PC-3 (cell line): ENCODE measurements at regions not wholly inside any gene's neighbourhood (a gene's known extent, or its start where the extent isn't known, plus 50 kb on each side); places are given as distances from the start of the nearest gene placed in this dataset.

Experiments used
- ATAC-seq: fragments of 200-7000 bp; cut with Tn5 transposase; 2 replicates; pipeline ENCODE4 v1.9.1; 2020; ENCODE audit warnings: mild to moderate bottlenecking, moderate library complexity
- BruUV-seq: library from RNA; stranded (reverse); fragments of 400-500 nt; replicated peaks from 2 replicates; lab custom pipeline; 2021; lab: Mats Ljungman, UMichigan
- CTCF ChIA-PET: fragments of 300-600 bp; sonication (Branson Sonifier 250); formaldehyde crosslinking; loops from one replicate; lab custom pipeline; 2022; ENCODE audit warnings: antibody characterized with exemption; lab: Charles Lee
- POLR2A ChIA-PET: fragments of 300-600 bp; sonication (Branson Sonifier 250); formaldehyde crosslinking; loops from one replicate; lab custom pipeline; 2022; ENCODE audit warnings: antibody characterized with exemption; ENCODE audit not compliant: unreplicated experiment; lab: Charles Lee
- DNase-seq: peaks from one replicate; pipeline ENCODE4 v3.0.0-alpha.2; 2015
- H2AFZ ChIP-seq: fragments of 300-600 bp; sonication (generic); 2 replicates; pipeline ENCODE4 v1.6.0; 2016; ENCODE audit warnings: antibody characterized with exemption, low read length
- H3F3A ChIP-seq: fragments of 300-600 bp; sonication (generic); one replicate; pipeline ENCODE4 v1.6.0; 2017; ENCODE audit warnings: antibody characterized with exemption, low read length, control low read depth, mild to moderate bottlenecking; ENCODE audit not compliant: unreplicated experiment
- H3K27ac ChIP-seq: fragments of 300-600 bp; sonication (generic); 2 replicates; pipeline ENCODE4 v1.5.1; 2016; ENCODE audit warnings: mild to moderate bottlenecking, low read length
- H3K27me3 ChIP-seq: fragments of 300-600 bp; sonication (generic); 2 replicates; pipeline ENCODE4 v1.6.1; 2016; ENCODE audit warnings: low read length, mixed read lengths
- H3K36me3 ChIP-seq: fragments of 300-600 bp; sonication (generic); 2 replicates; pipeline ENCODE4 v1.6.1; 2016; ENCODE audit warnings: low read depth, mixed run types, low read length, mixed read lengths
- H3K4me1 ChIP-seq: fragments of 300-600 bp; sonication (generic); 2 replicates; pipeline ENCODE4 v1.5.1; 2016; ENCODE audit warnings: low read length; ENCODE audit not compliant: insufficient read depth
- H3K4me2 ChIP-seq: fragments of 300-600 bp; sonication (generic); 2 replicates; pipeline ENCODE4 v1.6.0; 2016; ENCODE audit warnings: low read length
- H3K4me3 ChIP-seq: fragments of 300-600 bp; sonication (generic); 2 replicates; pipeline ENCODE4 v1.5.1; 2016; ENCODE audit warnings: mild to moderate bottlenecking, low read length, mixed read lengths
- H3K79me2 ChIP-seq: fragments of 300-600 bp; sonication (generic); 2 replicates; pipeline ENCODE4 v1.6.1; 2017; ENCODE audit warnings: low read length, mixed read lengths
- H3K9ac ChIP-seq: fragments of 300-600 bp; sonication (generic); 2 replicates; pipeline ENCODE4 v1.6.0; 2016; ENCODE audit warnings: mild to moderate bottlenecking, low read length
- H3K9me2 ChIP-seq: fragments of 300-600 bp; sonication (generic); replicated peaks from 2 replicates; pipeline ENCODE4 v1.6.1; 2016; ENCODE audit warnings: mixed run types, low read length, mixed read lengths
- H3K9me3 ChIP-seq: fragments of 300-600 bp; sonication (generic); 2 replicates; pipeline ENCODE4 v1.6.1; 2016; ENCODE audit warnings: low read length, mixed read lengths
- H4K20me1 ChIP-seq: fragments of 300-600 bp; sonication (generic); 2 replicates; pipeline ENCODE4 v1.6.1; 2016; ENCODE audit warnings: low read length, mixed read lengths
- CTCF ChIP-seq: fragments of 300-600 bp; sonication (generic); conservative IDR thresholded peaks from 2 replicates; pipeline ENCODE4 v1.5.1; 2017; ENCODE audit warnings: antibody characterized with exemption, low read depth, mild to moderate bottlenecking, low read length
- EZH2 ChIP-seq: fragments of 300-600 bp; sonication (generic); IDR thresholded peaks from one replicate; pipeline ENCODE4 v1.6.1; 2017; ENCODE audit warnings: antibody characterized with exemption, mild to moderate bottlenecking, low read length; ENCODE audit not compliant: unreplicated experiment
- EZH2phosphoT487 ChIP-seq: fragments of 300-600 bp; sonication (generic); IDR thresholded peaks from 2 replicates; pipeline ENCODE4 v1.6.1; 2018; ENCODE audit warnings: mild to moderate bottlenecking, antibody characterized with exemption, low read length, borderline replicate concordance
- intact Hi-C: fragments of 100-400 bp; cut with micrococcal nuclease; formaldehyde crosslinking; loops from 2 replicates; pipeline ENCODE4 v1.9.0; 2023

GRCh38 chr3:189507856-189508255, 123.3 kb upstream of the TP63 start:
- intact Hi-C loops = no loop called here
- no peaks in the 10 kb centered on the region for H3K79me2 ChIP-seq
- no peaks in the 10 kb centered on the region for H3K27me3 ChIP-seq
- no peak overlapping the region for H3K4me2 ChIP-seq
- no peaks in the 10 kb centered on the region for H3F3A ChIP-seq
- no peak overlapping the region for H2AFZ ChIP-seq
- no peaks in the 10 kb centered on the region for H3K9me3 ChIP-seq
- no peaks in the 10 kb centered on the region for H3K9me2 ChIP-seq
- no peaks in the 10 kb centered on the region for H3K36me3 ChIP-seq
- BruUV-seq = no TSS peak
- H3K4me1 ChIP-seq = peaks cover 8% of the 10 kb centered on the region
- ATAC-seq = no peak
- CTCF ChIA-PET = no interaction called here
- POLR2A ChIA-PET = no interaction called here
- no peak overlapping the region for H3K27ac ChIP-seq
- TF ChIP-seq EZH2phosphoT487 = no peak
- no peak for TF ChIP-seq CTCF
- no peak for TF ChIP-seq EZH2
- no peak overlapping the region for H3K4me3 ChIP-seq
- no peak for DNase-seq
- no peaks in the 10 kb centered on the region for H4K20me1 ChIP-seq
- no peak overlapping the region for H3K9ac ChIP-seq

GRCh38 chr3:189508784-189509501, 122.2 kb upstream of the TP63 start:
- Histone ChIP-seq H3K9me3 (no peaks in the 10 kb centered on the region), H3K27ac (no peak overlapping the region), H3K9me2 (no peaks in the 10 kb centered on the region), H3F3A (no peaks in the 10 kb centered on the region), H3K4me2 (no peak overlapping the region), H3K4me1 (peaks cover 19% of the 10 kb centered on the region), H3K27me3 (no peaks in the 10 kb centered on the region), H3K79me2 (no peaks in the 10 kb centered on the region), H3K4me3 (no peak overlapping the region), H2AFZ (no peak overlapping the region), H4K20me1 (no peaks in the 10 kb centered on the region), H3K36me3 (no peaks in the 10 kb centered on the region), H3K9ac (no peak overlapping the region)
- BruUV-seq = no TSS peak
- TF ChIP-seq EZH2 = no peak
- no peak for TF ChIP-seq CTCF
- no peak for TF ChIP-seq EZH2phosphoT487
- DNase-seq = no peak
- CTCF ChIA-PET = no interaction called here
- intact Hi-C loops = no loop called here
- no peak for ATAC-seq
- POLR2A ChIA-PET = no interaction called here

- H4K20me1 ChIP-seq = no peaks in the 10 kb centered on the region
- H3K9me2 ChIP-seq = no peaks in the 10 kb centered on the region
- no peak overlapping the region for H2AFZ ChIP-seq
- H3F3A ChIP-seq = no peaks in the 10 kb centered on the region
- H3K27ac ChIP-seq = peak overlapping the region; percentile 82; the same call in 1 of the 2 replicates
- DNase-seq (no peak), ATAC-seq (no peak)
- no peak overlapping the region for H3K9ac ChIP-seq
- POLR2A ChIA-PET = interaction anchor here (0.6 kb wide), 1 partner anchor 501 kb away, joined by 7 read pairs; no protein-coding TSS in a partner anchor
- H3K9me3 ChIP-seq = no peaks in the 10 kb centered on the region
- CTCF ChIA-PET = interaction anchor here (0.5 kb wide), 1 partner anchor 45 kb away, joined by 3 read pairs; no protein-coding TSS in a partner anchor
- H3K36me3 ChIP-seq = no peaks in the 10 kb centered on the region
- TF ChIP-seq EZH2phosphoT487 (no peak), CTCF (no peak), EZH2 (no peak)
- H3K4me2 ChIP-seq = no peak overlapping the region
- H3K4me1 ChIP-seq = peaks cover 21% of the 10 kb centered on the region
- no peaks in the 10 kb centered on the region for H3K27me3 ChIP-seq
- intact Hi-C loops = loop anchor here (2.0 kb wide), 4 partner anchors 53 to 245 kb away; no protein-coding TSS in a partner anchor
- no peak overlapping the region for H3K4me3 ChIP-seq
- no TSS peak for BruUV-seq
- no peaks in the 10 kb centered on the region for H3K79me2 ChIP-seq
Observed at GRCh38 chr3:189512039-189512438, 119.2 kb upstream of the TP63 start.
